ENCODE measurements at regions not wholly inside any gene's neighbourhood (a gene's known extent, or its start where the extent isn't known, plus 50 kb on each side); places are given as distances from the start of the nearest gene placed in this dataset.

DNA sequence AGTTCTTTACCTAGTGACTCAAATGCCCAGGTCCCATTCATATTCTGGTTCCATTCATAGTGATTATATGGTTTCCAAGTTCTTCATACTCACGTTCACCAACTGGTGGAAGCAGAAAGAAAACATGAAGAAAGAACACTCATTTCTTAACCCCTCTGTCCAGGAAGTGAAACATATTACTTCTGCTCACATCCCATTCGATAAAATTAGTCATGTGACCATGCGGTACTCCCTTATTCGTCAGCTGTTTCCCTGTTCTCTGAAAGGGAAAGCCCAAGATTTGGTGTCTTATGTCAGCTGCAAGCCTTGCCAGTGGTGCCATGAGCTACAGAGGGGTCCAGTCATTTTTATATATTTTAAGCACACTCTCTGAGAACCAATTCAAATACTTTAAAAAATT is 387.0 kb upstream of the DMAC1 start:
- DNase-seq: no peak

DNA sequence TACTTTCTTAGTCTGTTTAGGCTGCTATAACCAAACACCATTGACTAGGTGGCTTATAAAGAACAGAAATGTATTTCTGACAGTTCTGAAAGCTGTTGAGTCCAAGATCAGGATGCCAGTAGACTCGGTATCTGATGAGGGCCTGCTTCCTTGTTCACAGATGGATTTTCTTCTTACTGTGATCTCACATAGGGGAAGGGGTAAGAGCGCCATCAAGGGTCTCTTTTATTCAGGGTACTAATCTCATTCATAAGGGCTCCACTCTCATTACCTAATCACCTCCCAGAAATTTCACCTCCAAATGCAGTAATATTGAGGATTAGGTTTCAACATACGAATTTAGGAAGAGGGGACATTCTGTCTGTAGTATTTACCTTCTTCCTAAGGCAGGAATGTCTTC is 384.0 kb upstream of the DMAC1 start:
- DNase-seq: no peak

- DNase-seq: no peak
Observed at GRCh38 chr9:8179381-8180053, 379.9 kb upstream of the DMAC1 start.

DNA sequence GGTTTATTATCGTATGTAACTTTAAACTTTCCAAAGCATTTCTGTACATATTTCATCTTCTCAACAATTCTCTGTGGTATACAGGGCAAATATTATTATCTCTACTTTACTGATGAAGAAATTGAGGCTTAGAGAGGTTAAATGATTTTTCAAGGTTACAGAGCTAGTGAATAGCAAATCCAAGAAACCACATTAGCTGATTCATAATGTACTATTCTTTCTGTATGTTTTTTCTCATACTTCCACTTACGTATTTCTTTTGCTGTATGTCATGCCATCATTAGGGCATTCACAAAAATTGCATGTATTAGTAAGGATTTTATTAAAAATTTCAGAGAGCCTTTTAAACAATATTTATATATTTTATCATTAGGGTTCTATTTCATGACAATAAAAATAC is 372.4 kb upstream of the DMAC1 start:
- no peak for DNase-seq

GRCh38 chr9:8168916-8169438 is 369.4 kb upstream of the DMAC1 start:
- no peak for DNase-seq

DNA sequence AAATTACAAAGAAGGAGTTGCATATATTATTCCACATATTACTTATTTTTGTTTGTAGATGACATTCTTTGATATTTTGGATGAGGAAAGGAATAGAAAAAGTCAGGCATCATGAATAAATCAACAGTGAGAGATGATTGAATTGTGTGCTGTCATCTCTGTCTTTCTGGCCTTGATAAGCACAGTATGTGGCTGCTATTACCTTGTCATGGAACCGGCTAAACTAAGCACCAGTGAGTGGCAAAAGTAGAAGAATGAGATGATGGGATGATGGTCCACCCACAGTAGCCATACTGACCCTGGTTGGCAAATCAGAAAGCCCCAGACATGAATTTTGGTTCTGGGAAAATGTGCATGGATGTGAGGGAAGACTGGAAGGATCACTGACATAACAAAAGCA is 361.2 kb upstream of the DMAC1 start:
- no peak for DNase-seq

DNA sequence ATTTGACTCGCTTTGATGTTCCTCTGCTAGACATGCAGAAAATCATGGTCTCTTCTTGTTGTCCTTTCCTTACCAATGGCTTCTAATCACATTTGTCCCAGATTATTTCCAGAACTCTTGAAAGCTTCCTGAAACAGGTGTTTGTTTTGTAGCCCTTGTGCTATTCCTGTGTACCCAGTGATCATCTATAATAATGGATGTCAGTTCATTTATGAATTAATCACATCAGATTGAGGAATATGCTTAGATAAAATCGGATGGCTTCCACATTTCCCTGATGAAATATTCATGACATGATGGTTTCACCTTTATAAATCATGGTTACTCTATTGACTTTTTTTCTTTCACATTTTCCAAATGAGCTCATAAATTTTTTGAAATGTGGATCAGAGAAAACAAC is 359.0 kb upstream of the DMAC1 start:
- DNase-seq: no peak

- no peak for DNase-seq
Observed at GRCh38 chr9:8157683-8158324, 358.2 kb upstream of the DMAC1 start.

- DNase-seq: no peak
Observed at GRCh38 chr9:8156346-8156745, 356.8 kb upstream of the DMAC1 start.

GRCh38 chr9:8155706-8156105 is 356.1 kb upstream of the DMAC1 start:
- no peak for DNase-seq

DNA sequence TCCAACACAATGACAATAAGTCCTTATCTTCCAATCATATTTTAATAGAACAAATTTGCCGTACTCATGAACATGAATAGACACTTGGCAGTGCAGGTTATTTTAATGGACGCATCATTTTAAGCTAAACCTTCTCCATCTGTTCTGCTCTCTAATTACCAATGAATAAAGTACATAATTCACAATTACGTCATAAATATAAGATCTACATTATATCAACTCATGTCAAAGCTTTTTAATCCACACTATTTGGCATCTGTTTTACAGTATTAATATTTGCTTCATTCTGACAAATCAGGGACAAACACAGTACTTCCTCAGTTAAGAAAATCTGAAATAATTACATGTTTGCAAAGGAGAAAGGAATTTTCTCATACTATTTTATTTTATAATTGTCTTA is 344.1 kb upstream of the DMAC1 start:
- DNase-seq: peak; percentile 25

- DNase-seq: no peak
Observed at GRCh38 chr9:8140557-8140956, 341.0 kb upstream of the DMAC1 start.

- no peak for DNase-seq
Observed at GRCh38 chr9:8139756-8140155, 340.2 kb upstream of the DMAC1 start.

DNA sequence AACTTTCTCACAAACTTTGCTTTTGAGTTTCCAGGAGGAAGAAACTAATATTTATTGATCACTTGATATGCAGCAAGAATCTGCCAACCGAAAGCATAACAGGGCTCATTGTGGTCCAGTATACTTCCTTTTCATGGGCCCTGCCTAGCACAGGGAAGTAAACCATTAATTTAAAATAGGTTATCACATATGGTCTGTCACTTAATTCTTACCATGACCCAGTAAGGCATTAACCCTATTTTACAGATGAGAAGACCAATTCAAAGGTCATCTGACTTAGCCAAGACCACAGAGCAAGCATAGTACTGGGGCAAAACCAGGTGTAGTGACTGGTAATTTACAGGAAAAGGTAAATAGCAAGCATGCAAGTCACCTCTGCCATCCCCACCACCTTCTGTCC is 336.9 kb upstream of the DMAC1 start:
- DNase-seq: no peak

DNA sequence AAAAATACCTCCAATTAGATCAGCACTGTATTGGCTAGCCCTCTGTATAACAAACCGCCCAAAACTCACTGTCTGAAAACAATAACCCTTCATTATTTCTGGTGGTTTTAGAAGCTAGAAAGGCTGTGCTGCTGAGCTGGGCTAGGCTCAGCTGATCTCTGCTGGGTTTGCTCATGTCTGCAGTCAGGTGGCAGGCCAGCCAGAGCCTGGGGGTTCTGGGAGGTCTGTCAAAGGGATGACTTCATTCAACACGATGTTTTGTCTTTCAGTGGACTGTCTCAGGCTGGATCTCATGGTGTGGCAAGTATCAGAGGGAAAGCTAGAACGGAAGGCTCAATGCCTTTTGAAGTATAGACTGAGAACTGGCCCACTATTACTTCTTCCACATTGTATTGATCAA is 335.1 kb upstream of the DMAC1 start:
- DNase-seq: no peak

DNA sequence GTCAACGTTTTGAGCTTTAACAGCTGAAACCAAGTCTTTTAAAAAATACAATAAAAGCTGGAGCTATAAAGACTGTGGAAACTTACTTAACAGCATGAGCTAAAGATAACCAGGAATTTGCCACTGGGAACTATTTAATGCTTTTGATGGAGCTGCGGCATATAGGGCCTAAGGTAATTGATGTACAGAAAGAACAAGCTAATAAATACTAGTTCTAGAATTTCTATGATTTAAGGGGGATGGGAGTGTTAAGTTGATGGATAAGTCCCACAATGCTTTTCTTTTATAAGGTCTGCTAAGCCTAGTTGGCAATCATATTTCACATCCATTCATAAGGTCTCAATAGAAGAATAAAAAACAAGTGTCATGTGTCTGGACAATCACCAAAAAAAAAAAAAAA is 334.0 kb upstream of the DMAC1 start:
- DNase-seq: no peak

DNA sequence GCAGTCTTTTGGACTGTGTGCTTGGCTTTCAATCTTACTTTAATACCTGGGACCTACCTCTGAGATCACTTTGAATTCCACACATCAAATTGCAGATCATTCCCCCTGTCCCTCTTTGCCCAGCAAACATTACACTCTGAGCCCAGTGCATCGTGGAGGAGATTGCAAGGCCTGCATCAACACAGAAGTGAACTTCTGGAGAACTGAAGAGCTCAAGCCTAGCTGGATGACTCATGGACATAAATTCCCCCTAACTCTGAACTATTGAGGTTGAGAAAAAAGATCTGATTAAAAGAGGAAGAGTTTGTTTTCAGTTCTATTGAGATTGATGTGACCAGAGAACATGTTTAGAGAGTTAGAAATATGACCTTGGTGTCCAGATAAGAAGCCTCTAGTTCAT is 316.0 kb upstream of the DMAC1 start:
- DNase-seq: no peak

DNA sequence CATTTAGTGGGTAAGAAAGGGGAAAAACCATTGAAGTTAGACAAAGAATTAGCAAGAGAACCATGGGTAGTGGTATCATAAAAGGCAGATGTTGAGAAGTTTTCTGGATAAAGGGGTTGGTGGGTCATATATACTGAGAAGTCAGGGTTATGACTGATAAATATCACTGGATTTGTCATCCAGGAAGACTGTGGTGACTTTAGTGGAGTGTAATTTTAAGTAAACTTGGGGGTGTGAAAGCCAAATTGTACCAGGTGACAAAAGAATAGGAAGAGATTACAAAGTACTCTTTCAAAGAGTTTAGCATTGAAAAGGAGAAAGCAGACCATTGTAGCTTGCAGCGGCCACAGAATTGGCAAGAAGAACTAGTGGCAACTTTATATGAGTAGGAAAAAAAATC is 315.2 kb upstream of the DMAC1 start:
- no peak for DNase-seq

- DNase-seq: no peak
Observed at GRCh38 chr9:8106362-8106761, 306.8 kb upstream of the DMAC1 start.

- no peak for DNase-seq
Observed at GRCh38 chr9:8101607-8102006, 302.0 kb upstream of the DMAC1 start.

- DNase-seq: no peak
Observed at GRCh38 chr9:8096091-8096490, 296.5 kb upstream of the DMAC1 start.

GRCh38 chr9:8095672-8096086 is 296.1 kb upstream of the DMAC1 start:
- no peak for DNase-seq

DNA sequence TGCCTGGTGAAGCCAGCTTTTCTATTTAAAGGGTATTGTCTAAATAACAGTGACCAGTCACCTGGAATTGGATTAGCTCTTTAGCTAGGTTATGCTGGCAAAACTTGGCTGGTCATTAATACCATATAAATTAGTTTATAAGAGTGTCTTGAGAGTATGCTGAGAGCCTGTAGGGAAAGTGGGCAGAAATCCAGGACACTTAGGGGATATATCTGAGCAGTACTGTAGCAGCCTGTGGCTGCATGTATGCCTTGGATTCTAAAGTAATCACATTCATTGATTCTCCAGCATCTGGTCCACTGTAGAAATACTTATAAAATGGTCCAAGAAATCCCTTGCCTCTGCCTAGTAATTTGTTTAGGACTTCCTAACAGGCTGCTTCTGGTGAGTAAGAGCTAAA is 288.9 kb upstream of the DMAC1 start:
- DNase-seq: no peak

DNA sequence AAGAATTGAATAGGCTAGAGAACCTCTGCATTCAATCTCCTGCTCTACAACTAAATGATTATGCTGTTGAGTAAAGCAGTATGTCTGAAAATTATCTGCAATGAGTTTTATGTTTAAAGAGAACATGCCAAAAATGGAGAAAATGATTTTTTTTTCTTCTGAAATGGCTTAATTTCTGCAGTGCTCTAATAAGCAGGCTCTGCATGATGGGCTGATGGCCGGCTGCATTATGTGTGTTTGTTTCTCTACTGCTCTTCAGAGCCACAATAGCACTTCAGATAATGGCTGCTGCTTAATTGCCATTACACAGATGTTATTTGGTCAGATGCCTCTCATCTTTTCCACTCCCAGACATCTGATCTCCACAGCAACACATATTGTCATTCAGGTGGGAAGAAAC is 286.4 kb upstream of the DMAC1 start:
- DNase-seq: no peak

- DNase-seq: no peak
Observed at GRCh38 chr9:8078641-8079140, 279.1 kb upstream of the DMAC1 start.

All from NCI-H1694 treated with DMSO at 0.1 percent for 48 hours (cell line).